ENCODE measurements at regions not wholly inside any gene's neighbourhood (a gene's known extent, or its start where the extent isn't known, plus 50 kb on each side); places are given as distances from the start of the nearest gene placed in this dataset.

- Histone ChIP-seq H3K4me3 (replicated peaks in 1 of 4; ENCODE audit: control extremely low read depth in 1 of 4, insufficient read depth in 1 of 4, low read depth in 3 of 4, low read length in 4 of 4) (no peak overlapping the region), H3K36me3 (ENCODE audit: control insufficient read depth, insufficient read depth, low read length) (no peaks in the 10 kb centered on the region), H3K9ac (ENCODE audit: insufficient read depth, low read length) (no peak overlapping the region), H3K79me2 (ENCODE audit: control insufficient read depth, insufficient read depth, low read length) (no peaks in the 10 kb centered on the region), H3K27me3 (ENCODE audit: control insufficient read depth, insufficient read depth, low read length) (no peaks in the 10 kb centered on the region), H3K4me1 (ENCODE audit: control insufficient read depth, extremely low read depth, insufficient read depth, low read length) (no peaks in the 10 kb centered on the region), H3K27ac (ENCODE audit: insufficient read depth, low read length) (no peak overlapping the region), H2AFZ (ENCODE audit: low read length) (no peak overlapping the region), H3K4me2 (ENCODE audit: extremely low read depth, insufficient read depth, low read length) (no peak overlapping the region), H3K9me3 (ENCODE audit: control insufficient read depth, insufficient read depth, low read depth, low read length) (no peaks in the 10 kb centered on the region), H4K20me1 (ENCODE audit: control insufficient read depth, extremely low read depth, insufficient read depth, low read length) (no peaks in the 10 kb centered on the region)
- DNase-seq (ENCODE audit: low read depth in 2 of 2): no peak
- TF ChIP-seq CTCF (conservative IDR thresholded peaks at IDR 0.05 in 1 of 2, IDR thresholded peaks at IDR 0.05 in 1 of 2; ENCODE audit: low read depth in 1 of 2, low read length in 2 of 2) (no peak), EZH2 (IDR thresholded peaks at IDR 0.05; ENCODE audit: low read length, missing control alignments) (no peak)
Measured at GRCh38 chr5:40364441-40364840, 315.3 kb upstream of the PTGER4 start.

- Histone ChIP-seq H3K36me3 (ENCODE audit: control insufficient read depth, insufficient read depth, low read length) (no peaks in the 10 kb centered on the region), H3K9ac (ENCODE audit: insufficient read depth, low read length) (no peak overlapping the region), H3K79me2 (ENCODE audit: control insufficient read depth, insufficient read depth, low read length) (no peaks in the 10 kb centered on the region), H3K4me2 (ENCODE audit: extremely low read depth, insufficient read depth, low read length) (no peak overlapping the region), H3K27ac (ENCODE audit: insufficient read depth, low read length) (no peak overlapping the region), H3K9me3 (ENCODE audit: control insufficient read depth, insufficient read depth, low read depth, low read length) (no peaks in the 10 kb centered on the region), H3K27me3 (ENCODE audit: control insufficient read depth, insufficient read depth, low read length) (no peaks in the 10 kb centered on the region), H3K4me3 (replicated peaks in 1 of 4; ENCODE audit: control extremely low read depth in 1 of 4, insufficient read depth in 1 of 4, low read depth in 3 of 4, low read length in 4 of 4) (no peak overlapping the region), H2AFZ (ENCODE audit: low read length) (no peak overlapping the region), H3K4me1 (ENCODE audit: control insufficient read depth, extremely low read depth, insufficient read depth, low read length) (no peaks in the 10 kb centered on the region), H4K20me1 (ENCODE audit: control insufficient read depth, extremely low read depth, insufficient read depth, low read length) (no peaks in the 10 kb centered on the region)
- DNase-seq (ENCODE audit: low read depth in 2 of 2): no peak
- no peak for TF ChIP-seq EZH2 (IDR thresholded peaks at IDR 0.05; ENCODE audit: low read length, missing control alignments)
- no peak for TF ChIP-seq CTCF (conservative IDR thresholded peaks at IDR 0.05 in 1 of 2, IDR thresholded peaks at IDR 0.05 in 1 of 2; ENCODE audit: low read depth in 1 of 2, low read length in 2 of 2)
Measured at GRCh38 chr5:40361378-40361777, 318.3 kb upstream of the PTGER4 start.

GRCh38 chr5:40360685-40361084 lies 319.0 kb upstream of the PTGER4 start:
- no peak overlapping the region for H3K4me3 ChIP-seq (replicated peaks in 1 of 4; ENCODE audit: control extremely low read depth in 1 of 4, insufficient read depth in 1 of 4, low read depth in 3 of 4, low read length in 4 of 4)
- no peak overlapping the region for H3K27ac ChIP-seq (ENCODE audit: insufficient read depth, low read length)
- H3K4me1 ChIP-seq (ENCODE audit: control insufficient read depth, extremely low read depth, insufficient read depth, low read length): no peaks in the 10 kb centered on the region
- no peak overlapping the region for H2AFZ ChIP-seq (ENCODE audit: low read length)
- DNase-seq (ENCODE audit: low read depth in 2 of 2): no peak
- no peaks in the 10 kb centered on the region for H3K9me3 ChIP-seq (ENCODE audit: control insufficient read depth, insufficient read depth, low read depth, low read length)
- H3K27me3 ChIP-seq (ENCODE audit: control insufficient read depth, insufficient read depth, low read length): no peaks in the 10 kb centered on the region
- no peak for TF ChIP-seq EZH2 (IDR thresholded peaks at IDR 0.05; ENCODE audit: low read length, missing control alignments)
- no peak for TF ChIP-seq CTCF (conservative IDR thresholded peaks at IDR 0.05 in 1 of 2, IDR thresholded peaks at IDR 0.05 in 1 of 2; ENCODE audit: low read depth in 1 of 2, low read length in 2 of 2)
- H4K20me1 ChIP-seq (ENCODE audit: control insufficient read depth, extremely low read depth, insufficient read depth, low read length): no peaks in the 10 kb centered on the region
- H3K4me2 ChIP-seq (ENCODE audit: extremely low read depth, insufficient read depth, low read length): no peak overlapping the region
- H3K79me2 ChIP-seq (ENCODE audit: control insufficient read depth, insufficient read depth, low read length): no peaks in the 10 kb centered on the region
- H3K36me3 ChIP-seq (ENCODE audit: control insufficient read depth, insufficient read depth, low read length): no peaks in the 10 kb centered on the region
- H3K9ac ChIP-seq (ENCODE audit: insufficient read depth, low read length): no peak overlapping the region

Measured in fibroblast of lung (primary cell).